ENCODE measurements at regions not wholly inside any gene's neighbourhood (a gene's known extent, or its start where the extent isn't known, plus 50 kb on each side); places are given as distances from the start of the nearest gene placed in this dataset.

- TF ChIP-seq CTCF (IDR thresholded peaks at IDR 0.05), result no peak
- no peak overlapping the region for H3K4me3 ChIP-seq
- no peak overlapping the region for H3K27ac ChIP-seq
- DNase-seq (ENCODE audit: low spot score), result no peak
Observed at GRCh38 chr6:122524056-122524455, 52.4 kb upstream of the SERINC1 start.

- peak; percentile 49 for TF ChIP-seq CTCF (IDR thresholded peaks at IDR 0.05)
- DNase-seq (ENCODE audit: low spot score), result no peak
- H3K4me3 ChIP-seq, result no peak overlapping the region
- H3K27ac ChIP-seq, result no peak overlapping the region
Observed at GRCh38 chr6:122530440-122531046, 58.9 kb upstream of the SERINC1 start.

- Histone ChIP-seq H3K27ac (no peak overlapping the region), H3K4me3 (no peak overlapping the region)
- TF ChIP-seq CTCF (IDR thresholded peaks at IDR 0.05), result no peak
- no peak for DNase-seq (ENCODE audit: low spot score)
Observed at GRCh38 chr6:122548281-122548680, 61.9 kb upstream of the PKIB start.

GRCh38 chr6:122548820-122549219 is 61.4 kb upstream of the PKIB start:
- Histone ChIP-seq H3K27ac (no peak overlapping the region), H3K4me3 (no peak overlapping the region)
- DNase-seq (ENCODE audit: low spot score), result no peak
- no peak for TF ChIP-seq CTCF (IDR thresholded peaks at IDR 0.05)

- DNase-seq (ENCODE audit: low spot score), result no peak
- H3K4me3 ChIP-seq, result no peak overlapping the region
- TF ChIP-seq CTCF (IDR thresholded peaks at IDR 0.05), result no peak
- H3K27ac ChIP-seq, result no peak overlapping the region
Observed at GRCh38 chr6:122553697-122554096, 56.5 kb upstream of the PKIB start.

- no peak for TF ChIP-seq CTCF (IDR thresholded peaks at IDR 0.05)
- Histone ChIP-seq H3K27ac (no peak overlapping the region), H3K4me3 (no peak overlapping the region)
- DNase-seq (ENCODE audit: low spot score), result no peak
Observed at GRCh38 chr6:122555561-122555960, 54.6 kb upstream of the PKIB start.

GRCh38 chr6:122558080-122558479 is 52.1 kb upstream of the PKIB start:
- TF ChIP-seq CTCF (IDR thresholded peaks at IDR 0.05), result no peak
- DNase-seq (ENCODE audit: low spot score), result no peak
- H3K27ac ChIP-seq, result no peak overlapping the region
- H3K4me3 ChIP-seq, result no peak overlapping the region
